DMS79 treated with DMSO at 0.1 percent for 48 hours (cell line): ENCODE measurements at regions not wholly inside any gene's neighbourhood (a gene's known extent, or its start where the extent isn't known, plus 50 kb on each side); places are given as distances from the start of the nearest gene placed in this dataset.
"Not testable (repeated sequence)": the region's sequence is repeated elsewhere in the genome, so short reads cannot be mapped to it uniquely, and the experiment has no call there.

Experiments
- DNase-seq: peaks from one replicate; lab custom pipeline; 2025; lab: John Stamatoyannopoulos, UW

- DNase-seq: no peak
Measured at GRCh38 chr7:115356999-115357702, 435.3 kb downstream of the MDFIC start.

- DNase-seq: no peak
Measured at GRCh38 chr7:115356139-115356746, 434.3 kb downstream of the MDFIC start.

GRCh38 chr7:115354925-115355324 is 433.0 kb downstream of the MDFIC start:
- DNase-seq: no peak

GRCh38 chr7:115352375-115352774 is 430.5 kb downstream of the MDFIC start:
- no peak for DNase-seq

GRCh38 chr7:115350764-115351163 is 428.9 kb downstream of the MDFIC start:
- no peak for DNase-seq

GRCh38 chr7:115349635-115350034 is 427.7 kb downstream of the MDFIC start:
- DNase-seq: no peak

- DNase-seq: no peak
Measured at GRCh38 chr7:115346685-115347084, 424.8 kb downstream of the MDFIC start.

- DNase-seq: no peak
Measured at GRCh38 chr7:115340828-115341227, 418.9 kb downstream of the MDFIC start.

GRCh38 chr7:115338016-115338415 is 416.1 kb downstream of the MDFIC start:
- DNase-seq: no peak

- DNase-seq: no peak
Measured at GRCh38 chr7:115332691-115333090, 410.8 kb downstream of the MDFIC start.

- DNase-seq: no peak
Measured at GRCh38 chr7:115329006-115329405, 407.1 kb downstream of the MDFIC start.

- no peak for DNase-seq
Measured at GRCh38 chr7:115328018-115328417, 406.1 kb downstream of the MDFIC start.

- DNase-seq: no peak
Measured at GRCh38 chr7:115327326-115327725, 405.4 kb downstream of the MDFIC start.

GRCh38 chr7:115319541-115319940 is 397.6 kb downstream of the MDFIC start:
- no peak for DNase-seq

GRCh38 chr7:115310316-115310715 is 388.4 kb downstream of the MDFIC start:
- DNase-seq: not testable (repeated sequence)

- no peak for DNase-seq
Measured at GRCh38 chr7:115306586-115306985, 384.7 kb downstream of the MDFIC start.

- no peak for DNase-seq
Measured at GRCh38 chr7:115300231-115300870, 378.5 kb downstream of the MDFIC start.

- DNase-seq: no peak
Measured at GRCh38 chr7:115299397-115300037, 377.6 kb downstream of the MDFIC start.

- DNase-seq: no peak
Measured at GRCh38 chr7:115297656-115298055, 375.8 kb downstream of the MDFIC start.

- no peak for DNase-seq
Measured at GRCh38 chr7:115293628-115294240, 371.8 kb downstream of the MDFIC start.

GRCh38 chr7:115292381-115292780 is 370.5 kb downstream of the MDFIC start:
- no peak for DNase-seq

GRCh38 chr7:115289971-115290370 is 368.1 kb downstream of the MDFIC start:
- DNase-seq: no peak
